ENCODE measurements at regions not wholly inside any gene's neighbourhood (a gene's known extent, or its start where the extent isn't known, plus 50 kb on each side); places are given as distances from the start of the nearest gene placed in this dataset.

GRCh38 chr1:234865171-234866006 is 255.4 kb upstream of the IRF2BP2 start:
- no peak for DNase-seq

GRCh38 chr1:234864116-234864515 is 254.1 kb upstream of the IRF2BP2 start:
- Mint-ChIP-seq H3K4me1 (ENCODE audit: low read depth) (peaks cover 24% of the 10 kb centered on the region), H3K36me3 (ENCODE audit: low read depth) (no peaks in the 10 kb centered on the region), H3K27ac (no peak overlapping the region), H3K27me3 (no peaks in the 10 kb centered on the region), H3K9me3 (peaks cover 3% of the 10 kb centered on the region), H3K4me3 (no peak overlapping the region)
- DNase-seq = no peak

More at GRCh38 chr1:234865171-234866006, 255.4 kb upstream of the IRF2BP2 start:
- H3K4me1 Mint-ChIP-seq (ENCODE audit: low read depth) = peaks cover 29% of the 10 kb centered on the region
- H3K4me3 Mint-ChIP-seq = no peak overlapping the region
- no peak overlapping the region for H3K27ac Mint-ChIP-seq
- peaks cover 3% of the 10 kb centered on the region for H3K9me3 Mint-ChIP-seq
- no peaks in the 10 kb centered on the region for H3K27me3 Mint-ChIP-seq
- H3K36me3 Mint-ChIP-seq (ENCODE audit: low read depth) = no peaks in the 10 kb centered on the region

GRCh38 chr1:234863551-234863971 is 253.6 kb upstream of the IRF2BP2 start:
- H3K27ac Mint-ChIP-seq = no peak overlapping the region
- no peaks in the 10 kb centered on the region for H3K27me3 Mint-ChIP-seq
- no peak for DNase-seq
- peaks cover 22% of the 10 kb centered on the region for H3K4me1 Mint-ChIP-seq (ENCODE audit: low read depth)
- no peak overlapping the region for H3K4me3 Mint-ChIP-seq
- H3K9me3 Mint-ChIP-seq = peaks cover 3% of the 10 kb centered on the region
- H3K36me3 Mint-ChIP-seq (ENCODE audit: low read depth) = no peaks in the 10 kb centered on the region

- Mint-ChIP-seq H3K36me3 (ENCODE audit: low read depth) (no peaks in the 10 kb centered on the region), H3K4me3 (no peak overlapping the region), H3K9me3 (peaks cover 3% of the 10 kb centered on the region), H3K27me3 (no peaks in the 10 kb centered on the region), H3K4me1 (ENCODE audit: low read depth) (peaks cover 22% of the 10 kb centered on the region), H3K27ac (no peak overlapping the region)
- DNase-seq = no peak
These were observed 253.1 kb upstream of the IRF2BP2 start for GRCh38 chr1:234862944-234863515.

GRCh38 chr1:234862360-234862943 is 252.5 kb upstream of the IRF2BP2 start:
- H3K27me3 Mint-ChIP-seq = no peaks in the 10 kb centered on the region
- H3K4me3 Mint-ChIP-seq = no peak overlapping the region
- H3K36me3 Mint-ChIP-seq (ENCODE audit: low read depth) = no peaks in the 10 kb centered on the region
- peaks cover 3% of the 10 kb centered on the region for H3K9me3 Mint-ChIP-seq
- no peak overlapping the region for H3K27ac Mint-ChIP-seq
- H3K4me1 Mint-ChIP-seq (ENCODE audit: low read depth) = peaks cover 21% of the 10 kb centered on the region
- DNase-seq = no peak

GRCh38 chr1:234861761-234862160 is 251.8 kb upstream of the IRF2BP2 start:
- peaks cover 16% of the 10 kb centered on the region for H3K4me1 Mint-ChIP-seq (ENCODE audit: low read depth)
- no peaks in the 10 kb centered on the region for H3K27me3 Mint-ChIP-seq
- peaks cover 3% of the 10 kb centered on the region for H3K9me3 Mint-ChIP-seq
- H3K27ac Mint-ChIP-seq = no peak overlapping the region
- DNase-seq = no peak
- no peak overlapping the region for H3K4me3 Mint-ChIP-seq
- H3K36me3 Mint-ChIP-seq (ENCODE audit: low read depth) = no peaks in the 10 kb centered on the region

- Mint-ChIP-seq H3K4me3 (no peak overlapping the region), H3K27me3 (no peaks in the 10 kb centered on the region), H3K27ac (no peak overlapping the region), H3K36me3 (ENCODE audit: low read depth) (no peaks in the 10 kb centered on the region), H3K9me3 (peaks cover 3% of the 10 kb centered on the region), H3K4me1 (ENCODE audit: low read depth) (peaks cover 11% of the 10 kb centered on the region)
- no peak for DNase-seq
These were observed 251.1 kb upstream of the IRF2BP2 start for GRCh38 chr1:234861024-234861620.

GRCh38 chr1:234858722-234859121 is 248.7 kb upstream of the IRF2BP2 start:
- no peak overlapping the region for H3K27ac Mint-ChIP-seq
- H3K27me3 Mint-ChIP-seq = no peaks in the 10 kb centered on the region
- H3K4me3 Mint-ChIP-seq = no peak overlapping the region

GRCh38 chr1:234856845-234857245 is 246.9 kb upstream of the IRF2BP2 start:
- Mint-ChIP-seq H3K9me3 (no peaks in the 10 kb centered on the region), H3K4me3 (no peak overlapping the region), H3K36me3 (ENCODE audit: low read depth) (no peaks in the 10 kb centered on the region), H3K4me1 (ENCODE audit: low read depth) (peaks cover 10% of the 10 kb centered on the region), H3K27ac (no peak overlapping the region), H3K27me3 (no peaks in the 10 kb centered on the region)
- no peak for DNase-seq

More at GRCh38 chr1:234858722-234859121, 248.7 kb upstream of the IRF2BP2 start:
- Mint-ChIP-seq H3K36me3 (ENCODE audit: low read depth) (no peaks in the 10 kb centered on the region), H3K9me3 (no peaks in the 10 kb centered on the region), H3K4me1 (ENCODE audit: low read depth) (peaks cover 8% of the 10 kb centered on the region)
- DNase-seq = no peak

GRCh38 chr1:234855851-234856250 is 245.9 kb upstream of the IRF2BP2 start:
- no peak overlapping the region for H3K27ac Mint-ChIP-seq
- no peak for DNase-seq
- no peaks in the 10 kb centered on the region for H3K36me3 Mint-ChIP-seq (ENCODE audit: low read depth)
- peaks cover 18% of the 10 kb centered on the region for H3K4me1 Mint-ChIP-seq (ENCODE audit: low read depth)
- no peaks in the 10 kb centered on the region for H3K27me3 Mint-ChIP-seq
- no peak overlapping the region for H3K4me3 Mint-ChIP-seq
- H3K9me3 Mint-ChIP-seq = no peaks in the 10 kb centered on the region

- H3K9me3 Mint-ChIP-seq = no peaks in the 10 kb centered on the region
- no peaks in the 10 kb centered on the region for H3K36me3 Mint-ChIP-seq (ENCODE audit: low read depth)
- H3K4me1 Mint-ChIP-seq (ENCODE audit: low read depth) = peaks cover 25% of the 10 kb centered on the region
- H3K27me3 Mint-ChIP-seq = no peaks in the 10 kb centered on the region
- no peak overlapping the region for H3K27ac Mint-ChIP-seq
- no peak for DNase-seq
- no peak overlapping the region for H3K4me3 Mint-ChIP-seq
These were observed 244.7 kb upstream of the IRF2BP2 start for GRCh38 chr1:234854645-234855039.

- Mint-ChIP-seq H3K27me3 (no peaks in the 10 kb centered on the region), H3K36me3 (ENCODE audit: low read depth) (no peaks in the 10 kb centered on the region), H3K4me1 (ENCODE audit: low read depth) (peaks cover 31% of the 10 kb centered on the region), H3K4me3 (no peak overlapping the region), H3K9me3 (no peaks in the 10 kb centered on the region), H3K27ac (no peak overlapping the region)
- DNase-seq = no peak
These were observed 244.1 kb upstream of the IRF2BP2 start for GRCh38 chr1:234853906-234854644.

- Mint-ChIP-seq H3K27me3 (no peaks in the 10 kb centered on the region), H3K36me3 (ENCODE audit: low read depth) (no peaks in the 10 kb centered on the region), H3K9me3 (no peaks in the 10 kb centered on the region), H3K4me3 (no peak overlapping the region), H3K4me1 (ENCODE audit: low read depth) (peaks cover 45% of the 10 kb centered on the region), H3K27ac (no peak overlapping the region)
- DNase-seq = no peak
These were observed 242.7 kb upstream of the IRF2BP2 start for GRCh38 chr1:234852659-234853058.

Measured in activated T-cell treated with anti-CD3 and anti-CD28 coated beads, Interleukin-2, amount 50 U/mL, for 24 hours (primary cell).